ENCODE measurements at regions not wholly inside any gene's neighbourhood (a gene's known extent, or its start where the extent isn't known, plus 50 kb on each side); places are given as distances from the start of the nearest gene placed in this dataset.
"Not testable (repeated sequence)": the region's sequence is repeated elsewhere in the genome, so short reads cannot be mapped to it uniquely, and the experiment has no call there.

DNA sequence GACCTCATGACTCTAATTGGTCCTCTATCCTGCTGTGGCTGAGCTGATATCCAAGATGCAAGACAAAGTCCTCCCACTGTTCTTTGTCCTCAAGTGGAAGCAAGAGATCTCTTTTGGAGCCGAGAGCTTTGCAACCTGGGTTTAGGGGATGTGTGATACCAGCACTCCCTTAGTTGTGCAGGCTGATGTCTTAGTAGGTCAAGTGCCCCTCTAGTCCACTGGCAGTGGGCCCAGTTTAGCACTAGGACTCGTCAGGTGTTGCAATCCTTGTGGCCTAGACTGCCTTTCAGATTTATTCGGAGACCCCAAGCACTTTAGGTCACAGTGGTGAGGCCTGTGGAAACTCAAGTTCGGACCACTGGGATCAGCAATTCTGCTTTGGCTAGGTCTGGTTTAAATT, 64.0 kb downstream of the GPRASP3 start:
- no peak for DNase-seq (ENCODE audit: low read depth)

DNA sequence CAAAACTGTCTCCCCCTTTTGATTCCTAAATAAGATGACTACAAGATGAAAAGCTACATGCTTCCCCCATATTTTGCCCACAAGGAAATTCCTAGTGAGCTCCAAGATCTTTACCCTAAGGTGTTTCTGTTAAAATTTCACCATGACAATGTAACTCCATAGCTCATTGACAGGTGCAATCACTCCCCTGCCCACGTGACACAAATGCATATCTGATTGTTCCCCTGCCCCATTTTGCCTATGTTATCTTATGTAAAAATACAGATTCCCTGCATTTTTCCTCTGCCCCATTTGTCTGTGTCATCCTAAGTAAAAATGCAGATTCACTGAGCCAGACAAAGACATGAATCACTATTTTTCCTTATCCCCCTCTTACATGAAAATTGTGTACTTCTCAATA, 66.7 kb downstream of the GPRASP3 start:
- no peak for DNase-seq (ENCODE audit: low read depth)

DNA sequence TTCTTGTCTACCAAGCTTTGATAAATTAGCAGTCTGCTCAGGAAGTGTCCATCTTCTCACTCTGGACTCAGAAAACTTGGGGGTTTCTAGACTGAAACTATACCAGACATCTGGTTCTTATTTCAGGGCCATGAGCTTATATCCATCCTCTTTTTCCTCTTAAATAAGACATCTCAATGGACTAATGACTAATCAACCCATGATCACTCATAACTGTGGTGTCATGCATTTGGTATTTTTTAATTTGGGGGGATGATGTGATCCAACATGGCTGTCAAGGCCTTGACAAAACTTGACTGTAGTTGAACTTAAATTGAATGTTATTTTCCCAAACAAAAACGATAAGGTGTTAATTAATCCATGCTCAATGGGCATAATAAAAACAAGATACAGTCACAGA, 87.8 kb downstream of the GPRASP3 start:
- DNase-seq (ENCODE audit: low read depth): no peak

DNA sequence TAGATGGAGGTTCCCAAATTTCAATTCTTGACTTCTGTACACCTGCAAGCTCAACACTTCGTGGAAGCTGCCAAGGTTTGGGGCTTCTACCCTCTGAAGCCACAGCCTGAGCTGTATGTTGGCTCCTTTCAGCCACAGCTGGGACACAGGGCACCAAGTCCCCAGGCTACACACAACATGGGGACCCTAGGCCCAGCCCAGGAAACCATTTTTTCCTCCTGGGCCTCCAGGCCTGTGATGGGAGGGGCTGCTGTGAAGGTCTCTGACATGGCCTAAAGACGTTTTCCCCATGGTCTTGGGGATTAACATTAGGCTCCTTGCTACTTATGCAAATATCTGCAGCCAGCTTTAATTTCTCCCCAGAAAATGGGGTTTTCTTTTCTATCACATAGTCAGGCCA, 97.7 kb downstream of the GPRASP3 start:
- DNase-seq (ENCODE audit: low read depth): not testable (repeated sequence)

DNA sequence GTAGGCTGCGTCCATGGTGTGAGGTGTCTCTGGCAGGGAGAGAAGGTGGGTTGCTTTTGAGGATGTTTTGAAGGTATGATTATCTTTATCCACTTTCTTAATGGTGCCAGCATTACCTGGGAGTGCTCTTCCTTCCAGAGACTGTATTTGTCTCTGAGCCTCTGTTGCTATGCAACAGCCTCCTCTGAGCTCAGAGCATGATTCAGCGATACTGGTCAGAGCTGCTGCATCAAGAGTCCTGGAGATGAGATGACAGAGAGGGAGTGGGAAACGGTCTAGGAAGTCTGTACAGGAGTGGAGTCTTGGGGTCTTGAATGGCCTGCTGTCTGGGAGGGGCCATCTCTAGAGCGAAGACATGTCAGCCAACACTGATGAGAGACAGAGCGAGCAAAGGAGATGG, 104.4 kb upstream of the RAB40AL start:
- no peak for DNase-seq (ENCODE audit: low read depth)

DNA sequence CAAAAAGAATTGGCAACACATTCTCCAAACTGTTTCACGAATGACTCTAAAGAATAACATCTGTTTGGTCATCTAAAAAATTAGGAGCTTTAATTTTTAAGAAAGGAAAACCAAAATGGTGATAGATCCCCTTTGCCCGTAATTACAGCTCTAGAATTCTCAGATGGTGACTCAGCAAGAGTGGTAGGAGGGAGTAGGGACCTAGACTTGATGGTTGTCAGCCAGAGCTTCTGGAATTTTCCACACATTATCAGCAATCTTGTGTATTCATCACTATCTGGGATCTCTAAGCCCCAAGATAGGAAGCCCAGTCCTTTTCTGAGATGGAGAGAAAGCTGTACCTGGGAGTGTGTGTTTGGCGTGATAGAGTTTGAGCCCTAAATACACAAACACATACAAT, 103.9 kb upstream of the RAB40AL start:
- no peak for DNase-seq (ENCODE audit: low read depth)

DNA sequence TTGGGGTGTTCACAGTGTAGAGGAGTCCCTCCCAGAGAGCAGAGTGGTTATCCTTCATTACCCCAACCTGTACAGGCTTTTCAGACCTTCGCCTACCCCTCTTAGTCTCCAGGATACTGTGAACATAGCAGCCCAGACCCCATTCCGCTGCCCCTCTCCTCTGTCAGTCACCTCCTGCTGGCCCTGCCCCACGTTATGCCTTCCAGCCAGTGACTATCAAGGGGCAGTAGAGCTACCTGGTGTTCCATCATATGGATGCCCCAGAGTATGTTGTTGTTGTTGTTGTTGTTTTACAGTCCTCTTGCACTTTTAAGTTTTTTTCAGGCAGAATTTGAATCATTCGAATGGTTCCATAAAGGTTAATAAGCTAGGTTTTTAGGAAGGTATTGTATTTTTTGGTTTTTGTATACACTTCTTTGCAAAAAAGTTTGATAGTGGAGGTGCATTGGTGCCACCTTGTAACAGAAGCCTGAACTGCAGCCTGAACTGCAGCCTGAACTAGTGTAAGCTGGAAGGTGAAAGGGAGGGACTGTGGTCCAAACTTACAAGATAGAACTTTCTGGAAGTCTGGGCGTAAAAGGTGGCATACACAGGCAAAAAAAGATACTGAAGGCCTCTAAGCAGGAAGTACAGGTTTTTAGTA, 101.4 kb upstream of the RAB40AL start:
- no peak for DNase-seq (ENCODE audit: low read depth)

DNA sequence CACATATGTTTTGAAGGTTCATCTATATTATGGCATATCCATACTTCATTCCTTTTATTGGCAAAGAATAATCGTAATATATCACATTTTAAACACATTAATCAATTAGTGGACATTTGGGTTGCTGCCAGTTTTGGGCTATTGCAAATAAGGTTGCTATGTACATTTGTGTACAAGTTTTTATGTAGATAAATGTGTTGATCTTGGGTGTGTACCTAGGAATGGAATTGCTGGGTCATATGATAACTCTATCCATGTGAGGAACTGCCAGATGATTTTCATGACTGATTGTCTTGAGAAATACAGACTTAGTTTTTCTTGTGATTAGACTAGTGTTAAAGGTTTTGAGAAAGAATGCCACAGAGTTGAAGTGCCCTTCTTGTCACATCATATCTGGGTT, 99.2 kb upstream of the RAB40AL start:
- no peak for DNase-seq (ENCODE audit: low read depth)

DNA sequence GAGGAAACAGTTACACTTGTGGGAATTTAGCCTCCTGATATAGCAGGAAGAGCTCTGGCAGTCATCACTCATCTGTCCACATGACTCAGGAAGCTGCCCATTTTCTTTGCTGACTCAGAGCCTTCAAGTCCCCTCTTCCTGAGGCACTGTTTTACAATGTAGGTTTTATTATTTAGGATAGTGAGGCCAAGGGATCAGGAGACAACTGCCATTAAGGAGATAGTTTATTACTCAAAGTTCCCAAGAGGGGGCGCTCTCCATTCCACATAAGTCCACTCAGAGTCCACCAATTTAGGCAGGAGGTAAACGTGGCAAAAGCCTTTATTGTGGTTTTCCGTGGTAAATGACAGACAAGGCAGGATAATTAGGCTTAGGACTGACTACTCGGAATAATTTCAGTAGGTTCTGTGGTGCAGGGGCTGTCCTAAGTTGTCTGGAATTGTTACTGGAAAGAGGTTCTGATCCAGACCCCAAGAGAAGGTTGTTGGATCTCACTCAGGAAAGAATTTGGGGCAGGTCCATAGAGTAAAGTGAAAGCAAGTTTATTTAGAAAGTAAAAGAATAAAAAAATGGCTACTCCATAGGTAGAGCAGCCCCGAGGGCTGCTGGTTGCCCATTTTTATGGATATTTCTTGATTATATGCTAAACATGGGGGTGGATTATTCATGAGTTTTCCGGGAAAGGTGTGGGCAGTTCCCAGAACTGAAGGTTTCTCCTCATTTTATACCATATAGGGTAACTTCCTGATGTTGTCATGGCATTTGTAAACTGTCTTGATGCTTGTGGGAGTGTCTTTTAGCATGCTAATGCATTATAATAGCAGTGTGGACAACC, 96.0 kb upstream of the RAB40AL start:
- no peak for DNase-seq (ENCODE audit: low read depth)

DNA sequence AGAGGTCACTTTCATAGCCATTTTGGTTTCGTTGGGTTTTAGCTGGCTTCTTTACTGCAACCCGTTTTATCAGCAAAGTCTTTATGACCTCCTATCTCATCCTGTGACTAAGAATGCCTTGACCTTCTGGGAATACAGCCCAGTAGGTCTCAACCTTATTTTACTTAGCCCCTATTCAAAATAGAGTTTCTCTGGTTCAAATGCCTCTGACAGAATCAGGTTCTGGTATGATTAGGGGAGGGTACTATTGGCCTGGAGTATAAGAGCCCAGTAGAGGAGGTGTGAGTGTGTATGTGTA, 95.4 kb upstream of the RAB40AL start:
- no peak for DNase-seq (ENCODE audit: low read depth)

DNA sequence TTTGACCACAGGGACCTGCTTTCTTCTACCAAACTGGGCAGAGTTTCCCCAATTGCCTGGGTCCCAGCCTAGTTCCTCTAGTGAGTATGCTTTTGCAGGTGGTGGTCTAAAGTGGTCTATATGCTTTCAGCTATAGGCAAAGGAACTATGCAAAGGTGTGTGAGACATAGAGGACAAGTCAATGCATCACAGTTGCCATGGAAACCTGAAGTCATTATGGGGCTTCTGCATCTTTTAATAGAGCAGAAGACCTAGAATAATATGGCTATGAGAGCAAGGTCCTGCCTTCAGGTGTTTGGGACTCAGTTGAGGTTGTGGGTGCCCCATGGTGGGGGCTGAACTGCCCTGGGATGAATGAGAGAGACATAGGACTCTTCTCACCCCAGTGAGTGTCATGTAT, 92.1 kb upstream of the RAB40AL start:
- DNase-seq (ENCODE audit: low read depth): no peak

DNA sequence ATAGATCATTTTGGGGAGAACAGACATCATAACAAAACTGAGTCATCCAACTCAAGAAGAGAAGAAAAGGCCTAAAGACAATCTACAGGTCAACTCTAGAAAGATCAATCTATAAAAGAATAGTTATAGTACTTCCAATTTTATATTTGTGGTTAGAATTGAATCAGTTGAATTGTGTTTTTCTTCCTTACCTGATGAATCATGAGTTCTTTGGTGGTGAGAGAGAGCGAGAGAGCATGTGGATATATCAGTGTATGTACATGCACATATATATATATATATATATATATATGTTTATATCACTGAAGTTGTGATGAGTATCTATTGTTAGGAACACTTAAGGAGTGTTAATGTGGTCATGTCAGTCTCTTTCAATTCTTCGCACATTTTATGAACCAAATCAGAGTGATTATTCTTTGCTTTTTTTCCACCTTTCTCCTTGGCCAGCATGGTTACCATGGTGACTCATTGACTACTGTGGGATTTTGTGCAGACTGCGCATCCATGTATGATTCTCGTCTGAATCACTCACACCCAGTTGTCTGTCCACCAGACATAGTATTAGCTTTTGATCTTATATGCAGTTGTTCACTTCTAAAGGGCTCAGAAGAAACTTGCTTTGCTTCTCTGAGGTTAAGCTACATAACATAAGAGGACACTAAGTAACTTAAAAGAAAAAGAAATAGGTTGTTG, 90.4 kb upstream of the RAB40AL start:
- no peak for DNase-seq (ENCODE audit: low read depth)

DNA sequence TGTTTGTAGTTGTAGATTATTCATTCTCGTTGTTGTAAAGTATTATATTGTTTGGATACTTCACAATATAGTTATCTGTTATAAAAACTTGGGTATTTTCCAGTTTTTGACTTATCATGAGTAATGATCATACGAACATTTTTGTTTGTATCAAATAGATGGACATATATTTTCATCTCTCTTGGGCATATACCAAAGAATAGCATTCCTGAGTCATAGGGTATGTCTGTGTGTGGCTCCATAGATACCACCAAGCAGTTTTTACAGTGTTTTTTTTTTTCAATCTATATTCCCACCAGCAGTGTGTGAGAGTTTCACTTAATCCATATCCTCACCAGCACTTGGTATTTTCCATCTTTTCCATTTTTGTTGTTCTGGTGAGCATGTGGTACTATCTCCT, 89.7 kb upstream of the RAB40AL start:
- no peak for DNase-seq (ENCODE audit: low read depth)

DNA sequence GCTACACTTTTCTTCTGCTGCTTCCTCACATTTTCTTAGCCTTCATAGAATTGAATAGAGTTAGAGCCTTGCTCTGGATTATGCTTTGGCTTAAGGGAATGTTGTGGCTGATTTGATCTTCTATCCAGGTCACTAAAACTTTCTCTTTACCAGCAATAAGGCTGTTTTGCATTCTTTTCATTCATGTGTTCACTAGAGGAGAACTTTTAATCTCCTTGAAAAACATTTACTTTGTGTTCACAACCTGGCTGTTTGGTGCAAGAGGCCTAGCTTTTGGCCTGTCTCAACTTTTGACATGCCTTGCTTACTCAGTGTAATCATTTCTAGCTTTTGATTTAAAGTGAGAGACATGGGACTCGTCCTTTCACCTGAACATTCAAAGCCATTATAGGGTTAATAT, 87.7 kb upstream of the RAB40AL start:
- no peak for DNase-seq (ENCODE audit: low read depth)

DNA sequence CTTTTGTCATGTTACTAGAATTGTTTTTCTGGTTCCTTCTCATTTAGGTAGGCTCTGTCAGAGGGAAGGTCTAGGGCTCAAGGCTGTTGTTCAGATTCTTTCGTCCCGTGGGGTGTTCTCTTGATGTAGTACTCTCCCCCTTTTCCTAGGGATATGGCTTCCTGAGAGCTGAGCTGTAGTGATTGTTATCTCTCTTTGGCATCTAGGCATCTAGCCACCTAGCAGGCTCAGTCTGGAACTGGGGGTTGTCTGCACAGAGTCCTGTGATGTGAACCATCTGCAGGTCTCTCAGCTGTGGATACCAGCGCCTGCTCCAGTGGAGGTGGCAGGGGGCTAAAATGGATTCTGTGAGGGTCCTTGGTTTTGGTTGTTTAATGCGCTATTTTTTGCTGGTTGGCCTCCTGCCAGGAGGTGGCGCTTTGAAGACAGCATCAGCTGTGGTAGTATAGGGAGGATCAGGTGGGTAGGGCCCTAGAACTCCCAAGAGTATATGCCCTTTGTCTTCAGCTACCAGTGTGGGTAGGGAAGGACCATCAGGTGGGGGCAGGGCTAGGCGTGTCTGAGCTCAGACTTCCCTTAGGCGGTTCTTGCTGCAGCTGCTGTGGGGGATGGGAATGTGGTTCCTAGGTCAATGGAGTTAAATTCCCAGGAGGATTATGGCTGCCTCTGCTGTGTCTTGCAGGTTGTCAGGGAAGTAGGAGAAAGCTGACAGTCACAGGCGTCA, 78.1 kb upstream of the RAB40AL start:
- not testable (repeated sequence) for DNase-seq (ENCODE audit: low read depth)

DNA sequence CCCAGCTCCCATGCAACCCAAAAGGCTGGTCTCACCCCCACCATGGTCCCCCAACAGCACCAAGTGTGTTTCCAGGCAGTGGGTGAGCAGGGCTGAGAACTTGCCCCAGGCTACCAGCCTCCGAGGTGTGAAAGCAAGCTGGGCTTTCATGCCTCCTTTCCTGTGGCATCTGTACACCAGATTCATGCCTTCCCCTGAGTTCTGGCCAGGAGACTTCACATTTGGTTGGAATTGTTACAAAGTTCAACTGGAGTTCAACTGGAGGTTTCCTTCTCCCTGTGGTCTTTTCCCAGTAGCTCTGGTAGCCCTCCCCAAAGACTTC, 77.6 kb upstream of the RAB40AL start:
- DNase-seq (ENCODE audit: low read depth): no peak

DNA sequence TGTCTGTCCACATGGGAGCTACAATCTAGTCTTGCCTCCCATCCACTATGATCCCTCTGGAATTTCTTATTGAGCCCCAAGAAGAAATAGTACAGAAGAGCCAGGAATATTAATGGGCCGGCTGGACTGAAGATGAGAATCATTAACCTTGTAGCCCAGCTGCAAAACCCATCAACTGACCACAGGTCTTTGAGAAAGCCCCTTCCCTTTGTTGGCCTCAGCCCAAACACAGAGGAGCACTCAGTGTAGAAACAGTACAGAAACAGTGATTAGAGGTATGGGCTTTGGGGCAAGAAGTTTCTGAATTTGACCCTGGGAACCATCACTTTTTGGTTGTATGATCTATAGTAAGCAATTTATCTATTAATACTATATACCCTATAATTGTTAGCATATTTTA, 76.8 kb upstream of the RAB40AL start:
- no peak for DNase-seq (ENCODE audit: low read depth)

DNA sequence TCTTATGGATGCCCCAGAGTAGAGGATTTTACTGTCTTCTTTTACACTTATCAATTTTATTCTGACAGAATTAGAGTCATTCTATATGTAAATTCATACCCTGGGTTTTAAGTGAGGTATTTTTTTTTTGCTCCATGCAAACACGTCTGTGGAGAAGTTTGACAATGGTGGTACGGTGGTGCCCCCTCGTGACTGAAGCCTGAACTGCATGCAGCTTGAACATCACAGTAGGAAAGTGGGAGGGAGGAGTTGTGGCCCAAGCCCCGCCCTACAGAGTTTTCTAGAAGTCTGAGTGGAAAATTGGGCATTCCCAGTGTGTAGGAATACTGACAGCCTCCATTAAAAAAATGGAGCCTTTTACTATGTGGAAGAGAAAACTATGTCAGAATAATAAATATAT, 73.3 kb upstream of the RAB40AL start:
- DNase-seq (ENCODE audit: low read depth): peak; percentile 55

DNA sequence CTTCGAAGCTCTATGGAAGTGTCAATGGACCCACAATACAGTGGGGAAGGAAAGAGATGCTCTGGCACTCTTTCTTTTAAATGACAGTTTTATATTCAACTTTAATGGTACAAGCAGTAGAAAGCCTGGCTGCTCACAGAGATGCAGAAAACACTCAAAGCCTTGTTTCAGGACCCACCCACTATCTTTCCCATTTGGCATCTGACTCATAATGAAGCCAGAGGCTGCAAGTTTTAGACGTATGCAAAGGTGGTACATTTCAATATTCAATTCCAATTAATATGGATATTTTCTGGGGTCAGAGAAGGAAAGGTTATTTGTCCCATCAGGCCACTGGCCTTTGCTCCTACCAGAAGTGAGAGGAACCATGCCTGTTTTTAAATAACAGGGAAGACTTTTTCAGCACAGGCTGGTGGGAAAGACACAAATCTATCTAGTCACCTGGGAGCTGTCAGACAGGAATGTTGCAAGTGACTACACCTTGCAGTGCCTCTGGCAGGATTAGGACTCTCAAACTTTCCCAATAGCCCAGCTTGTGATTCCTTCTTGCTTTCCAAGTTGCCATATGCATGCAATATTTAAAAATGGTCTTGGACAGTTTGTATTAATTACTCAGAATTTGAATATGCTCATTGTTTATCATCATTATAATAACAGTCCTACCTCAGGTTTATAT, 70.0 kb upstream of the RAB40AL start:
- DNase-seq (ENCODE audit: low read depth): no peak

DNA sequence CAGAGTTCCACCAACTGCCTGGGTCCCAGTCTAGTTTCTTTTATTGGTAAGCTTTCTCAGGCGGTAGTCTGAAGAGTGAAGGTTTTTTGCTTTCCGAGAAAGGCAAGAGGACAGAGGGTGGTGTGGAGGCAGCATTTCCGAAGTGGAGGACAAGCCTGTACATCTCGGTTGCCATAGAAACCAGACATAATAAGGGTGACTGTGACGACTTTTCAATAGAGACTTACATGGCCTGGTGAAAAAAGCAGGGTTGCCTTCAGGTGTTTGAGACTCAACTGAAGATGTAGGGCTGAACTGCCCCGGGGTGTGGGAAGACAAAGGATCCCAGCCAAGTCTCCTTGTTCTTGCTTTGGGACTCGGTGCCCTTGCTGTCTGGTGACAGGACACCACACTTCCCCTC, 53.6 kb upstream of the RAB40AL start:
- DNase-seq (ENCODE audit: low read depth): no peak

Data from stimulated activated CD8-positive, alpha-beta memory T cell treated with anti-CD3 and anti-CD28 coated beads, Interleukin-15, amount 100 ng/mL, for 24 hours (primary cell).